ENCODE measurements at regions not wholly inside any gene's neighbourhood (a gene's known extent, or its start where the extent isn't known, plus 50 kb on each side); places are given as distances from the start of the nearest gene placed in this dataset.

GRCh38 chr1:213571843-213572242, 415.9 kb upstream of the PROX1 start:
- peaks cover 0 to 19% (median 0%) of the 10 kb centered on the region in 11 experiments; a peak in 5 of 22 replicates for H3K9me3 ChIP-seq (replicated peaks in 1 of 11)
- no peak overlapping the region for H3K27ac ChIP-seq
- no peak overlapping the region for H3K4me2 ChIP-seq

GRCh38 chr1:213572912-213573647, 414.7 kb upstream of the PROX1 start:
- no peaks in the 10 kb centered on the region for H4K20me1 ChIP-seq
- TF ChIP-seq Cebpa-rat (IDR thresholded peaks at IDR 0.05) = no peak
- no peaks in the 10 kb centered on the region for H3K27me3 ChIP-seq
- H3K9me3 ChIP-seq (replicated peaks in 1 of 11) = peaks cover 0 to 23% (median 0%) of the 10 kb centered on the region in 11 experiments; a peak in 5 of 22 replicates
- no peak overlapping the region for H3K27ac ChIP-seq
- no peaks in the 10 kb centered on the region for H3K36me3 ChIP-seq
- H3K9ac ChIP-seq = no peak overlapping the region
- no peak overlapping the region for H3K4me2 ChIP-seq
- no peaks in the 10 kb centered on the region for H3K4me1 ChIP-seq
- no peak overlapping the region for H3K4me3 ChIP-seq

More at GRCh38 chr1:213571843-213572242, 415.9 kb upstream of the PROX1 start:
- Histone ChIP-seq H3K4me1 (no peaks in the 10 kb centered on the region), H3K36me3 (no peaks in the 10 kb centered on the region), H3K9ac (no peak overlapping the region), H3K4me3 (no peak overlapping the region), H4K20me1 (no peaks in the 10 kb centered on the region), H3K27me3 (no peaks in the 10 kb centered on the region)
- no peak for TF ChIP-seq Cebpa-rat (IDR thresholded peaks at IDR 0.05)

- Histone ChIP-seq H4K20me1 (no peaks in the 10 kb centered on the region), H3K9ac (no peak overlapping the region)
- TF ChIP-seq Cebpa-rat (IDR thresholded peaks at IDR 0.05) = no peak
Measured at GRCh38 chr1:213573648-213574009, 414.1 kb upstream of the PROX1 start.

GRCh38 chr1:213582976-213583567, 404.7 kb upstream of the PROX1 start:
- Histone ChIP-seq H3K4me1 (no peaks in the 10 kb centered on the region), H3K4me2 (no peak overlapping the region), H3K27ac (no peak overlapping the region), H3K9me3 (replicated peaks in 1 of 11) (peaks cover 0 to 2% (median 0%) of the 10 kb centered on the region in 11 experiments; a peak in 2 of 22 replicates), H3K36me3 (no peaks in the 10 kb centered on the region), H3K27me3 (no peaks in the 10 kb centered on the region), H3K4me3 (no peak overlapping the region), H3K9ac (no peak overlapping the region), H4K20me1 (no peaks in the 10 kb centered on the region)
- TF ChIP-seq Cebpa-rat (IDR thresholded peaks at IDR 0.05) = no peak

More at GRCh38 chr1:213573648-213574009, 414.1 kb upstream of the PROX1 start:
- Histone ChIP-seq H3K4me2 (no peak overlapping the region), H3K27me3 (no peaks in the 10 kb centered on the region), H3K4me3 (no peak overlapping the region), H3K4me1 (no peaks in the 10 kb centered on the region), H3K27ac (no peak overlapping the region), H3K36me3 (no peaks in the 10 kb centered on the region), H3K9me3 (replicated peaks in 1 of 11) (peaks cover 0 to 23% (median 0%) of the 10 kb centered on the region in 11 experiments; a peak in 5 of 22 replicates)

GRCh38 chr1:213584272-213584671, 403.5 kb upstream of the PROX1 start:
- no peaks in the 10 kb centered on the region for H3K36me3 ChIP-seq
- no peaks in the 10 kb centered on the region for H3K27me3 ChIP-seq
- no peak overlapping the region for H3K27ac ChIP-seq
- no peak overlapping the region for H3K4me3 ChIP-seq
- H4K20me1 ChIP-seq = no peaks in the 10 kb centered on the region
- no peak overlapping the region for H3K9ac ChIP-seq
- no peaks in the 10 kb centered on the region for H3K9me3 ChIP-seq (replicated peaks in 1 of 11)
- H3K4me1 ChIP-seq = no peaks in the 10 kb centered on the region
- no peak for TF ChIP-seq Cebpa-rat (IDR thresholded peaks at IDR 0.05)
- H3K4me2 ChIP-seq = no peak overlapping the region

- H4K20me1 ChIP-seq = no peaks in the 10 kb centered on the region
- H3K9ac ChIP-seq = no peak overlapping the region
- H3K9me3 ChIP-seq (replicated peaks in 1 of 11) = no peaks in the 10 kb centered on the region
- H3K36me3 ChIP-seq = no peaks in the 10 kb centered on the region
- H3K4me3 ChIP-seq = no peak overlapping the region
- H3K27me3 ChIP-seq = no peaks in the 10 kb centered on the region
- H3K27ac ChIP-seq = no peak overlapping the region
- H3K4me2 ChIP-seq = no peak overlapping the region
- no peaks in the 10 kb centered on the region for H3K4me1 ChIP-seq
- no peak for TF ChIP-seq Cebpa-rat (IDR thresholded peaks at IDR 0.05)
Measured at GRCh38 chr1:213585402-213585801, 402.4 kb upstream of the PROX1 start.

GRCh38 chr1:213585959-213586586, 401.7 kb upstream of the PROX1 start:
- no peak for TF ChIP-seq Cebpa-rat (IDR thresholded peaks at IDR 0.05)
- H3K4me1 ChIP-seq = no peaks in the 10 kb centered on the region
- no peak overlapping the region for H3K9ac ChIP-seq
- no peaks in the 10 kb centered on the region for H3K36me3 ChIP-seq
- no peaks in the 10 kb centered on the region for H3K27me3 ChIP-seq
- no peaks in the 10 kb centered on the region for H3K9me3 ChIP-seq (replicated peaks in 1 of 11)
- H3K4me3 ChIP-seq = no peak overlapping the region
- H4K20me1 ChIP-seq = no peaks in the 10 kb centered on the region
- H3K4me2 ChIP-seq = no peak overlapping the region
- no peak overlapping the region for H3K27ac ChIP-seq

- Histone ChIP-seq H3K4me3 (no peak overlapping the region), H3K9ac (no peak overlapping the region), H3K27me3 (no peaks in the 10 kb centered on the region), H3K36me3 (no peaks in the 10 kb centered on the region), H3K27ac (no peak overlapping the region), H4K20me1 (no peaks in the 10 kb centered on the region), H3K4me2 (no peak overlapping the region), H3K4me1 (no peaks in the 10 kb centered on the region), H3K9me3 (replicated peaks in 1 of 11) (no peaks in the 10 kb centered on the region)
- no peak for TF ChIP-seq Cebpa-rat (IDR thresholded peaks at IDR 0.05)
Measured at GRCh38 chr1:213586587-213586972, 401.2 kb upstream of the PROX1 start.

- TF ChIP-seq Cebpa-rat (IDR thresholded peaks at IDR 0.05) = no peak
- Histone ChIP-seq H3K4me1 (no peaks in the 10 kb centered on the region), H3K27ac (no peak overlapping the region), H3K4me2 (no peak overlapping the region), H3K9ac (no peak overlapping the region), H4K20me1 (no peaks in the 10 kb centered on the region), H3K36me3 (no peaks in the 10 kb centered on the region), H3K4me3 (no peak overlapping the region), H3K9me3 (replicated peaks in 1 of 11) (0 out of 22 replicates have a peak, but pooled peaks cover 0 to 6% (median 0%) of the 10 kb centered on the region in 11 experiments), H3K27me3 (no peaks in the 10 kb centered on the region)
Measured at GRCh38 chr1:213596729-213597128, 391.0 kb upstream of the PROX1 start.

Data from BLaER1 treated with 17β-estradiol and CSF1 and Interleukin-3, amounts not matched to agents 10 nM and 100 nM (cell line).